HG03439 (cell line): ENCODE measurements at regions not wholly inside any gene's neighbourhood (a gene's known extent, or its start where the extent isn't known, plus 50 kb on each side); places are given as distances from the start of the nearest gene placed in this dataset.

Experiments
- ATAC-seq: cut with Tn5 transposase; IDR thresholded peaks from one replicate; pipeline ENCODE4 v1.9.1; 2021; ENCODE audit warnings: mild to moderate bottlenecking, moderate library complexity; ENCODE audit not compliant: unreplicated experiment

GRCh38 chr13:67859904-67860303 is 629.8 kb upstream of the PCDH9 start:
- ATAC-seq, result no peak

DNA sequence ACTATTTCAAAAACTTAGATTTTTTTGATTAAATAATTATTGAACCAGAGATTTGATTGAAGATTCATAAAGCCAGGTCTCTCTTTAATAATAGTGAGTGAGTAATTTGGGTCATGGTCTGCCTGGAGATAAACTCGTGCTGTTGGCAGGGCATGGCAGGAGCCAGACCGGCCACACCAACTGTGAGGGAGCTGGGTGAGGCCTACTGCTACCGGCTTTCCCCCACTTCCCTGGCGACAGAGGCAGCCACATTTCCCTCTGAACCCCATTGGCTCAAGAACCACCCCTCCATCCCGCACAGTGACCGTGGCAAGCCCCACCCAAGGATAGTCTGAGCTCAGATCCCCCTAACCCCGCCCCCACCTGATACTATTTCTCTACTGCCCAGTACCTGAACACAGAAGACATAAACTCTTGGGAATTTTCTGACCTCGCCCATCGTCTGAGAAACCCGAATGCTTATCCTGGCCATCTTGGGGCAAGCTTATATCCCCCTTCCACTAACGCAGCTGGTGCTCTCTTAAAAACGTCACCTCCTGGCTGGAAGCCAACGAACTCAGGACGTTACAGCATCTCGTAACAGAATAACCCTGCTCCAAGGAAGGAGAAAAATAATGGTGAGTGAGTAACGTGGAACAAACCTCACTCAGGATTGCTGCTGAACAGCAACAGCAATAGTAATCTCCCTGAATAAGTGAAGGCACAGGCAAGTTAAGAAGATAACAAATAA is 627.6 kb upstream of the PCDH9 start:
- no peak for ATAC-seq

DNA sequence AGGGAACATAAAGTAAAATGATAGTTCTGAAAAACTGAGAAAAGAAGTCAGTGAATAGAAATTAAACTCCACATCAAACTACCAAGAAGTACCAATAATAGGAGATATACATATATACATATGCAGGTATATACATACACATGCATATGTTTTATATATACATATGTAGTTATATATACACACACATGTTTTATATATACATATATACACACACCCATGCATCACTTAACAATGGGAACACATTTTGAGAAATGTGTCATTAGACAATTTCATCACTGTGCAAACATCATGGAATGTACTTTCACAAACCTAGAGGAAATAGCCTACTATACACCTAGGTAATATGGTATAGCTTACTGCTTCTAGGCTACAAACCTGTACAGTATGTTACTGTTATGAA is 626.8 kb upstream of the PCDH9 start:
- ATAC-seq, result no peak

- no peak for ATAC-seq
These were observed 625.7 kb upstream of the PCDH9 start for GRCh38 chr13:67855741-67856238.

GRCh38 chr13:67854990-67855389 is 624.9 kb upstream of the PCDH9 start:
- ATAC-seq, result no peak

- ATAC-seq, result no peak
These were observed 614.4 kb upstream of the PCDH9 start for GRCh38 chr13:67844574-67844973.

DNA sequence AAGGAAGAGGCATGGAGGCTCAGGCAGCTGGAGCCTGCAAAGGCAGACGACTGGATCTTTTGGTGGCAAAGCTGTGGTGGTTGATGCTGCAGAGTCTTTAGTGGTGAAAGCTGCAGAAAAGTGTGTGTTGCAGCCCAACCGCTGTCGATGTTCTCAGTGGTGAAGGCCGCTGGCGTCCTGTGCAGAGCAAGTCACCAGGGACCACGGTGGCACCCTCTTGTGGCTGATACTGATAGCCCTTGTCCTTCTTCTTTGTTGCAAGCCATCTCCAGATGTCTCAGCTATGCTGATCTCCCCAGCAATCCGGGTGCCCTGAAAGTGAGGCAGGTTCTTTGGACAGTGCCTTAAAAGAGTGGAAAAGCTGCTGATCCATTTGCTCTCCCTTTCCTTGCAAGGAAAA is 610.9 kb upstream of the PCDH9 start:
- no peak for ATAC-seq

DNA sequence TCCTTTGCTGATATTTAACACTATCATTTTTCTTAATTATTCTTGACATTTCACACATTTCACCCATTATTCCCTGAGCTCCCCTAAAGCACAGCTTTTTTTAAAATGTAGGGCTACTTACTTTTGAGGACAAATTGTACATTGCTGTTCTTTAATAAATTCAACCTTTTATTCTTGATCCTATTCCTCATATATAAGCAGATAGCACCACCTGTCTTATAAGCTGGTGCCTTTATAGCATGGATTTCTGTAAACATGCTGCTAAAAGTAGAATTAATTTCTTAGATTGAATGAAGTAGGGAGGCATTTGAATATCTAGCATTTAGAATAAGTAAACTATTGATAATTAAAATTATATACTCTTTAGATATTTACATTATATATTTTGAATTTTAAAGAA is 603.4 kb upstream of the PCDH9 start:
- no peak for ATAC-seq

- no peak for ATAC-seq
These were observed 599.5 kb upstream of the PCDH9 start for GRCh38 chr13:67829641-67830040.

DNA sequence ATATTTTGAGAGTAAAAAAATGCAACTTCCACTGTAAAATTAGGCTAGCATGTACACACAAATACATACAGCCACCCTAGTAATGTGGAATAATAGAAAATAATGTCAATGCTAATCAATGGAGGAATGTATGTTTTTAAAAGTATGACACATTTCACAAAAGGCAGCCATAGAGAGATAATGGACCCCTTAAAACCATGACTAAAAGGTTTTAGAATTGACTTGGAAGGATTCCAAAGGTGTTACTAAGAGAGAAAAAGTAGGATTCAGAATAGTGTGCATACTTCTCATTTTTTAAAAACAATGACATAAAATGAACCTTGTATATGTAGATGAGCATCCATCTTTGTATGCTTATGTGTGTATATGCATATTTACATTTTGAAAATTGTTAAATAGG is 597.9 kb upstream of the PCDH9 start:
- no peak for ATAC-seq

DNA sequence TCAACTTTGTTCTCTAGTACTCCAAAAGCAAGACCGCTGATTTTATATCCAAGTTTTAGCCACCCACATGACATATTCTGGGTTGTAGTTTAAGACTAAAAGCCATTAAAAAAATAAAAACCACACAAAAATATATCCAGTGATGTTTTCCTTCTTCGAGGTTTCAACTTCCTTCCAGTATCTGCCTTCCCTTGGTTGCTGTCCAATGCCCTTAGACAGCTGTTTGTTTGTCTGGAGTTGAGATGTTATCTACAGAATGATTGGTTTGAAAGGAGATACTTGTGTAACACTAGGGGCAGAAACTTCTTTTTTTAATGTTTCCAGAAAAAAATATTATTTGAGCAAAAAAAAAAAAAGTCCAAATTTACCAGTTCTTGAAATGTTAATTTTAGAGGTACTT is 591.5 kb upstream of the PCDH9 start:
- ATAC-seq, result no peak

DNA sequence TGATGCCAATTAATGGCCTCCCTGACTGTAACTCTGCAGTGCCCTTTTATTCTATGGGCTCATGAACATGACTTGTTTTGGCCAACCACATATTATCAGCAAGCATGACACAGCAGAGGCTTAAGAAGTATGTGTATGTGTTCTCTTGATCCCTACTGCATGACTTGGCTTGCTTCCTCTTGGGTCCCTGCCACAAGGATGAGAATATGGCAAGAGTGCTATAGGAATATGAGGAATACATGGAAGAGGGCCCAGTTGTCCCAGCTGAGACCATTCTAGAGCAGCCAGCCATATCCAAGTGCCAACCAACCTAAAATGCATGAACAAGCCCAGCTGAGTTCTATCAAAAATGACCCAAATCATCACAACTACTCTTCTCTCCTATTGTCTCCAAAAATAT is 576.7 kb upstream of the PCDH9 start:
- no peak for ATAC-seq

GRCh38 chr13:67803118-67803517 is 573.0 kb upstream of the PCDH9 start:
- ATAC-seq, result no peak

DNA sequence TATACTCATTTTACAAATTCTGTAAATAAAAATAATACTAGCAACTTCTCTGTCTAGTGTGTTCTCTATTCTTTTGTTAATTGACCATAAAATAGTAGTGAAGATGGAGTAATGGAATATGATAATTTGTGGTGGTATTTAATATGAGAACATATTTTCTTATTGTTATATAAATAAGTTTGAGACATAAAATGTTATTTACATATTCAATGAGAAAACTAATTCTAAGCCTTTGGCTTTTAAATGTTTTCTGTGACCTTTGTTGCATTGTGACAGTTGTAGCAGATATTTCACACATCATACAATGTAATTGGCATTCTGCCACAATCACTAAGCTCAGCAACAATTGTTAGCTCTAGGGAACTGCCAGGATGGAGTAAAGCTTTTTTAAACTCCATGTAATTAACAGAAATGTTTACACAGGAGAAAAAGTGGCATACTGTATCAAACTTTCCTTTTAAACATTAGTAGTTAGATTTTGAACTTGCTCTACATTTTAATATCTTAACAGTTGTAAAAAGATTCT is 562.1 kb upstream of the PCDH9 start:
- no peak for ATAC-seq

- no peak for ATAC-seq
These were observed 560.9 kb upstream of the PCDH9 start for GRCh38 chr13:67791047-67791446.

GRCh38 chr13:67776151-67776550 is 546.0 kb upstream of the PCDH9 start:
- no peak for ATAC-seq

DNA sequence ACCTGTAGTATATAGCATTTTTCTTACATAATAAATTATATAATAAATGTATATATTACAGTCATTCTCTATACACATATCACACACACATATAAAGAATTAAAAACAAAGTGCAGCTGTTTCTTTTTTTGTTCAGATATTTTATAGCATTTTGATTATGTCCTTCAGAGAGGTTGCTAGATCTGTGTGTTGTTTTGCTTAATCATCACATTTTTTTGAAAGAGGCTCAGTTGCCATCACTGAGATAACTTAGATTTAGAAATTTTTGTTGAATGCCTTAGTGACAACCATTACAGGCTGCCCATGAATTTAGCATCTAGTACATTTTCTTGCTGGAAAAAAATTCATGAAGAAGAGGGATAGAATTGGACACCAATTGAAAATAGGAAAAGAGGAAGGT is 545.2 kb upstream of the PCDH9 start:
- no peak for ATAC-seq

GRCh38 chr13:67772807-67773453 is 542.8 kb upstream of the PCDH9 start:
- ATAC-seq, result no peak

GRCh38 chr13:67771106-67771505 is 541.0 kb upstream of the PCDH9 start:
- ATAC-seq, result no peak

DNA sequence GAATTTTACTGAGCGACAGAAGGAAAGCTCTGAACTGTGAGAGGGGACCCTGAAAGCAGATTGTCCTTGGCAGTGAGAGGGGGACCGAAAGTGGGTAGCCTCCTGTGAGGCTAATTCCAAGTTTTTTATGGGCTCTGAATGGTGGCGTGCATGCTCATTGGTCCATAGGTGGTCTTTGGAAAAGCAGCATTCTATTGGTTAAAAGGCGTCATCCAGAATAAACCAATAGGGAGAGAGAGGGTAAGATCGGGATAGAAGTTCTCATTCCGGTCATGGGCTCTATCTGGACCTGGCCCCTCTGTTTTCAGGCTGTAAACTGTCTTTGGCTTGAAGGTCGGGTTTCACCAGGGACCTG is 539.8 kb upstream of the PCDH9 start:
- no peak for ATAC-seq

GRCh38 chr13:67769063-67769986 is 539.2 kb upstream of the PCDH9 start:
- no peak for ATAC-seq
